ENCODE measurements at regions not wholly inside any gene's neighbourhood (a gene's known extent, or its start where the extent isn't known, plus 50 kb on each side); places are given as distances from the start of the nearest gene placed in this dataset.

- no TSS peak for BruUV-seq (replicated peaks)
- no peaks in the 10 kb centered on the region for H3K4me1 ChIP-seq (ENCODE audit: insufficient read depth, low read length, poor library complexity, severe bottlenecking)
- CTCF ChIA-PET (ENCODE audit: unreplicated experiment) = no interaction called here
These were observed 131.1 kb downstream of the CYP26A1 start for GRCh38 chr10:93204494-93205485.

GRCh38 chr10:93206652-93207051 is 133.0 kb downstream of the CYP26A1 start:
- H3K4me1 ChIP-seq (ENCODE audit: insufficient read depth, low read length, poor library complexity, severe bottlenecking) = no peaks in the 10 kb centered on the region
- H4K20me1 ChIP-seq (ENCODE audit: insufficient read depth, low read length) = no peaks in the 10 kb centered on the region
- H3K4me2 ChIP-seq (ENCODE audit: low read length) = no peak overlapping the region
- TF ChIP-seq, protein P1, sequence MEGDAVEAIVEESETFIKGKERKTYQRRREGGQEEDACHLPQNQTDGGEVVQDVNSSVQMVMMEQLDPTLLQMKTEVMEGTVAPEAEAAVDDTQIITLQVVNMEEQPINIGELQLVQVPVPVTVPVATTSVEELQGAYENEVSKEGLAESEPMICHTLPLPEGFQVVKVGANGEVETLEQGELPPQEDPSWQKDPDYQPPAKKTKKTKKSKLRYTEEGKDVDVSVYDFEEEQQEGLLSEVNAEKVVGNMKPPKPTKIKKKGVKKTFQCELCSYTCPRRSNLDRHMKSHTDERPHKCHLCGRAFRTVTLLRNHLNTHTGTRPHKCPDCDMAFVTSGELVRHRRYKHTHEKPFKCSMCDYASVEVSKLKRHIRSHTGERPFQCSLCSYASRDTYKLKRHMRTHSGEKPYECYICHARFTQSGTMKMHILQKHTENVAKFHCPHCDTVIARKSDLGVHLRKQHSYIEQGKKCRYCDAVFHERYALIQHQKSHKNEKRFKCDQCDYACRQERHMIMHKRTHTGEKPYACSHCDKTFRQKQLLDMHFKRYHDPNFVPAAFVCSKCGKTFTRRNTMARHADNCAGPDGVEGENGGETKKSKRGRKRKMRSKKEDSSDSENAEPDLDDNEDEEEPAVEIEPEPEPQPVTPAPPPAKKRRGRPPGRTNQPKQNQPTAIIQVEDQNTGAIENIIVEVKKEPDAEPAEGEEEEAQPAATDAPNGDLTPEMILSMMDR (conservative IDR thresholded peaks at IDR 0.05; ENCODE audit: low read length) = no peak
- no peak for TF ChIP-seq EZH2phosphoT487 (IDR thresholded peaks at IDR 0.05; ENCODE audit: borderline replicate concordance, low read depth, low read length)
- ChIA-PET POLR2A (interaction anchor here (0.7 kb wide), 1 partner anchor 112 kb away, joined by 3 read pairs; no protein-coding TSS in a partner anchor), CTCF (ENCODE audit: unreplicated experiment) (no interaction called here)
- no peak overlapping the region for H3K4me3 ChIP-seq (ENCODE audit: low read depth, low read length, poor library complexity, severe bottlenecking)
- no peaks in the 10 kb centered on the region for H3K36me3 ChIP-seq (ENCODE audit: insufficient read depth, low read length)
- no peaks in the 10 kb centered on the region for H3K79me2 ChIP-seq (ENCODE audit: insufficient read depth, low read depth, low read length)
- intact Hi-C loops (cut with micrococcal nuclease; ENCODE audit: unreplicated experiment) = no loop called here
- H3K9me3 ChIP-seq (ENCODE audit: low read length) = no peaks in the 10 kb centered on the region
- BruUV-seq (replicated peaks) = no TSS peak
- DNase-seq (ENCODE audit: low spot score) = no peak
- no peak overlapping the region for H3K27ac ChIP-seq (ENCODE audit: low read depth, low read length, poor library complexity, severe bottlenecking)
- no peaks in the 10 kb centered on the region for H3K9me2 ChIP-seq (ENCODE audit: insufficient read depth, low read length)
- no peak overlapping the region for H2AFZ ChIP-seq (ENCODE audit: low read length)

More at GRCh38 chr10:93204494-93205485, 131.1 kb downstream of the CYP26A1 start:
- Histone ChIP-seq H3K27ac (ENCODE audit: low read depth, low read length, poor library complexity, severe bottlenecking) (no peak overlapping the region), H3K36me3 (ENCODE audit: insufficient read depth, low read length) (no peaks in the 10 kb centered on the region), H3K4me3 (ENCODE audit: low read depth, low read length, poor library complexity, severe bottlenecking) (no peak overlapping the region), H3K79me2 (ENCODE audit: insufficient read depth, low read depth, low read length) (no peaks in the 10 kb centered on the region), H2AFZ (ENCODE audit: low read length) (no peak overlapping the region), H4K20me1 (ENCODE audit: insufficient read depth, low read length) (no peaks in the 10 kb centered on the region), H3K9me3 (ENCODE audit: low read length) (no peaks in the 10 kb centered on the region), H3K9me2 (ENCODE audit: insufficient read depth, low read length) (no peaks in the 10 kb centered on the region), H3K4me2 (ENCODE audit: low read length) (no peak overlapping the region)
- TF ChIP-seq EZH2phosphoT487 (IDR thresholded peaks at IDR 0.05; ENCODE audit: borderline replicate concordance, low read depth, low read length) = no peak
- TF ChIP-seq, protein P1 (conservative IDR thresholded peaks at IDR 0.05; ENCODE audit: low read length) = no peak
- POLR2A ChIA-PET = interaction anchor here (0.5 kb wide), 1 partner anchor 76 kb away, joined by 3 read pairs; no protein-coding TSS in a partner anchor
- no peak for DNase-seq (ENCODE audit: low spot score)
- intact Hi-C loops (cut with micrococcal nuclease; ENCODE audit: unreplicated experiment) = no loop called here

Data from OCI-LY7 (cell line).